ENCODE measurements at regions not wholly inside any gene's neighbourhood (a gene's known extent, or its start where the extent isn't known, plus 50 kb on each side); places are given as distances from the start of the nearest gene placed in this dataset.
"Not testable (repeated sequence)": the region's sequence is repeated elsewhere in the genome, so short reads cannot be mapped to it uniquely, and the experiment has no call there.

GRCh38 chr6:67068781-67069180, 1361.8 kb upstream of the EYS start:
- DNase-seq (ENCODE audit: low spot score): no peak

DNA sequence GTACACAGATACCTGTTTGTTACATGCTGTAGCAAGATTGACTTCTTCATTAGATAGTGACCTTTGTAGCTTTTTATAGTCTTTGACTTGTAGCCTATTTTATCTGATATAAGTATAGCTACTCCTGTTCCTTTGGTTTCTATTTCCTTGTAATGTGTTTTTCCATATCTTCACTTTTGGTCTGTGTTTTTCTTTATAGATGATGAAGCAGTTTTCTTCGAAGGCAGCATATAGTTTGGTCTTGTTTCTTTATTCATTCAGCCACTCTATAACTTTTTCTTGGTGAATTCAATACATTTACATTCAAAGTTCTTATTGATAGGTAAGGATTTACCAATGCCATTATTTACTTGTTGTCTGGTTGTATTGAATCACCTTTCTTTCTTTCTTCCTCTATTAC, 1357.3 kb upstream of the EYS start:
- no peak for DNase-seq (ENCODE audit: low spot score)

GRCh38 chr6:67047996-67048395, 1341.0 kb upstream of the EYS start:
- no peak for DNase-seq (ENCODE audit: low spot score)

DNA sequence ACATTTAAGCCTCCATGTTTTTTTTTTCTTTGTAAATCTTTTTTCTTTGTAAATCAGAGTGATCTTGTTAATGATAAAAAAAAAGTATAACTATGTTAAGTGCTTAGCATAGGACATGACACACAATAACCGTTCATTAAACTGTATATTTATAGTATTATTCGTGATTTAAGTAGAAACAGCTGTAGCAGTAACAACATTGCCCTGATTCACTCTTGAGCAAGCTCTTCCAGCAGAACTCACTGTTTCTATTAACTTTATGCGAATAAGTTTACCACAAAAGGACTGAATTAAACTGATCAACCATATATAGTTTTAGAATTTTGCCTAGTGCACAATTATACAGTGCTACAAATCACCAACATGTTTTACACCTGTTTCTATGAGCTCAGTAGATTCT, 1338.0 kb upstream of the EYS start:
- DNase-seq (ENCODE audit: low spot score): no peak

DNA sequence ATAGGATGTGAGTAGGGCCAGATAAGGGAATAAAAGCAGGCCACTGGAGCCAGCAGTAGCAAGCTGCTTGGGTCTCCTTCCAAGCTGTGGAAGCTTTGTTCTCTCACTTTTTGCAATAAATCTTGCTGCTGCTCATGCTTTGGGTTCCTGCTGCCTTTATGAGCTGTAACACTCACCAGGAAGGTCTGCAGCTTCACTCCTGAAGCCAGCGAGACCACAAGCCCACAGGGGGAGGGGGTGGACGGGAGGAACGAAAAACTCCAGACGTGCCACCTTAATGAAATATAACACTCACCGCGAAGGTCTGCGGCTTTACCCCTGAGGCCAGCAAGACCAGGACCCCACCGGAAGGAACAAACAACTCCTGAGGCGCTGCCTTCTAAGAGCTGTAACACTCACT, 1324.4 kb upstream of the EYS start:
- DNase-seq (ENCODE audit: low spot score): no peak

GRCh38 chr6:67030861-67031260, 1323.8 kb upstream of the EYS start:
- DNase-seq (ENCODE audit: low spot score): no peak

DNA sequence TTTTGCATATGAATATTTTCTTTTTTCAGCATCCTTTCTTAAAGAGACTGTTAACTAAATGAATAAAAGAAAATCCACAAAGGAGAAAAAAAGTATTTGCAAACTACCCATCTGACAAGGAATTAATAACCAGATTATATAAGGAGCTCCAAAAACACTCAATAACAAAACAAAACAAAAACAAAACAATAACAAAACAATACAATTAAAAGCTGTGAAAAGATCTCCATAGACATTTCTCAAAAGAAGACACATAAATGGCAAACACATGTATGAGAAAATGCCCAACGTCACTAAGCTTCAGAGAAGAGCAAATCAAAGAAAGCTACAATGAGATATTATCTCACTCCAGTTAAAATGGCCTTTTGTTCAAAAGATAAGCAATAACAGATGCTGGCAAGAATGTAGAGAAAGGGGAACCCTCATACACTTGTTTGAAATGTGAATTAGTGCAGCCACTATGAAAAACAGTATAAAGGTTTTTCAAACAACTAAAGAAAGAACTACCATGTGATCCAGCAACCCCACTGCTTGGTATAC, 1310.0 kb upstream of the EYS start:
- no peak for DNase-seq (ENCODE audit: low spot score)

DNA sequence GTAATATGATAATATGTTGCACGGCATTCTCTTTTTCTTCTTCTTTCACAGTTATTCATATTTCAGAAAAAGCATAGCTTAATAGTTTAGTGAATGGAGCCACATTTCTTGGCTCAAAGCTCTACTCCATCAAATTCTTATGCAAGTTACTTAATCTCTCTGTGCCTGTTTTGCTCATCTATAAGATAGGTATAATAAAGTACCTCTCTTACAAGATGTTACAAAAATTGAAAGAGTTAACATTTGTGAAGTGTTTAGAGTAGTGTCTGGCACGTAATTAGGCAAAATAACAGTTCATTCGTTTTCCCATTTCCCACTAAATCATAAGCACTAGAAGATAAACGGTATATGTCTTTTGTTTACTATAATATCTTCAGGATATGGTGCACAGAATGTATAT, 1304.4 kb upstream of the EYS start:
- DNase-seq (ENCODE audit: low spot score): no peak

GRCh38 chr6:67009818-67010217, 1302.8 kb upstream of the EYS start:
- DNase-seq (ENCODE audit: low spot score): no peak

DNA sequence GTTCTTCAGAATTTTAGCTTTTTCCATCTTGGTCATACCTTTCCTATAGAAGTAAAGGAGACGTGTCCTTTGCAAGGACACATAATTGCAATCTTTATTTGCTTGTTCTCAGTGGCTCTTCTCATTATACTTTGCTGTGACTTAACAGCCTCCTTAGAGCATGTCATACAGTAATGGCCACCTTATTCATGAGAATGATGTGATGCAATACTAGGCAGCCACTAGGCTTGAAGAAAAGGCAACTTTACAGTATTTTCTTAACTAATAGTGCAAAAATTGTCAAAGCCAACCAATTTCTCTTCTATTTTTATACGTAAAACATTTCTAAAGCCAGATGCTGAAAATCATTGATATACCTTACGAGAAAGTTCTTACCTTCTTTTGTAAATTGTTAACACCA, 1296.8 kb upstream of the EYS start:
- DNase-seq (ENCODE audit: low spot score): no peak

DNA sequence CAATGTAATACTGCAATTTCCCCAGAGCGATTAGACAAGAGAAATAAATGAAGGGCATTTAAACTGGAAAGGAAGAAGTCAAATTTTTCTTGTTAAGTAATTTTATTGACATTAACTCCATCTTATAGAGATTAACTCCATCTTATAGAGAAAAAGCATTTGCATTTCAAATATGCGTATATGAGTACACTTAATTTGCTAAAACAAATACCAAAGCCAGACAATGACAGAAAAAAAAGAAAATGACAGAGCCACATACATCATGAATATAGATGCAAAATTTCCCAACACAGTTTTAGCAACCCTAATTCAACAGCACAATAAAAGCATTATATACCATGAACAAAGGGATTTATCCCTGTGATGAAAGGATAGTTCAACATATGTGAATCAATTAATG, 1293.1 kb upstream of the EYS start:
- DNase-seq (ENCODE audit: low spot score): no peak

GRCh38 chr6:66997579-66997978, 1290.6 kb upstream of the EYS start:
- DNase-seq (ENCODE audit: low spot score): not testable (repeated sequence)

DNA sequence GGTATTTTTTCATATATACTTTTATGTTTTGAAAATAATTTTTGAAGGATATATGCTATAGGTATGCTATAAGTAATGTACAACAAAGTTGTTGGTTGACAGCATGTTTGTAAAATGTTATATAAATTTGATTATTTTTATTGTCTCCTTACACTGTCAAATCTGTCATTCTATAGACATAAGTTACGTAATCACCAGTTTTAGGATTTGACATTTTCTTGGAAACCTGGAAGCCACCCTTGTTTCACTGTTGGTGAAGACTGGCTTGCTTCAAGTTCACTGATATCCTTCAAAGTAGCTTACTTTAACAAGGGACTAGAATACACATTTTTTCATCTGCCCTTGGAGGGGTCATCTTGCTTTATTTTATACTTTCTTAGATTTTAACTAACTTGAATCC, 1288.6 kb upstream of the EYS start:
- DNase-seq (ENCODE audit: low spot score): no peak

DNA sequence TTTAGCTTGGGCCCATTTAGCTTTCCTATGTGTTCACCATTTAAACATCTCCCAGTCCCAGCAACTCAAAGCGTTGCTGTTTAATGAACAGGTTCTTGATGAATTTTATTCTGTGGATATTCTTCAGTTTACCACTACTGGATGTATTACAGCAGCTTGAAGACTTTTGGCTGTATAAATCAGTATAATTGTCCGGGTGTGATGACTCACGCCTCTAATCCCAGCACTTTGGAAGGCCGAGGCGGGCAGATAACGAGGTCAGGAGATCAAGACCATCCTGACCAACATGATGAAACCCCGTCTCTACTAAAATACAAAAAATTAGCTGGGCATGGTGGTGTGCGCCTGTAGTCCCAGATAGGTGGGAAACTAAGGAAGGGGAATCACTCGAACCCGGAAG, 1286.7 kb upstream of the EYS start:
- DNase-seq (ENCODE audit: low spot score): not testable (repeated sequence)

GRCh38 chr6:66993272-66993671, 1286.2 kb upstream of the EYS start:
- no peak for DNase-seq (ENCODE audit: low spot score)

DNA sequence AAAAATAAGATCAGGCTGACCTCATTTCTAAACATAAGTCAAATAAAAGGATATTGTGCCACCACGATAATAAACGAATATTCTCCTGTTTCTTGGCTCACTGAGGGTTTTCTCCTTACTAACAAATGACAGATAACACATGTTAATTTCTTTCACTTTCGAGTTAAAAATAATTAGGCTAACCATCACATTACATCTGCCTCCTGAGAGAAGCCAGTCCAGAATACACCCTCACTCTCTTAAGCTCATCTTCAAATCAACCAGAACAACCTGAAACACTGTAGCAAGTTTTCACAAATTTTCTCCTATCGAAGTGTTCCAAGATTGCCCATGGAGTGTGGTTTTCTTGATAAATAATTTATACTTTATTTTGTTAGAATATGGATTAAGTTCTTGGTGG, 1285.6 kb upstream of the EYS start:
- DNase-seq (ENCODE audit: low spot score): no peak

DNA sequence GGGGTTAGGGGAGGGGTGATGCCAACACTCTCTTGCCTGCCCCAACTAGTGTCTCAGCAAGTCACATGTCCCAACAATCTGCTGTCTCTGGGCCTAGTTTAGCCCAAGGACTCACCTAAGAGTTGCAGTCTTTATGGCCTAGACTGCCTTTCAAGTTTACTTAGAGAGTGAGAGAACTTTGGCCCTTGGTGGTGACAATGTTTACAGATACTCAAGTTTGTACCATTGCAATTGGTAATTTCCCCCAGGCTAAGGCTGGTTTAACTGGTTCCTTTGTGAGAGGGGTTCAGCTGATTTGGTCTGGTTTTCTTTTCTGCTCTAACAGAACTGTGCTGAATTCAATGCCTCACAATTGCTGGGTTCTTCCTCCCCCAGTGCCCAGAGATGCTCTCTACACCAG, 1279.9 kb upstream of the EYS start:
- no peak for DNase-seq (ENCODE audit: low spot score)

- DNase-seq (ENCODE audit: low spot score): no peak
These were observed 1278.8 kb upstream of the EYS start for GRCh38 chr6:66985816-66986215.

DNA sequence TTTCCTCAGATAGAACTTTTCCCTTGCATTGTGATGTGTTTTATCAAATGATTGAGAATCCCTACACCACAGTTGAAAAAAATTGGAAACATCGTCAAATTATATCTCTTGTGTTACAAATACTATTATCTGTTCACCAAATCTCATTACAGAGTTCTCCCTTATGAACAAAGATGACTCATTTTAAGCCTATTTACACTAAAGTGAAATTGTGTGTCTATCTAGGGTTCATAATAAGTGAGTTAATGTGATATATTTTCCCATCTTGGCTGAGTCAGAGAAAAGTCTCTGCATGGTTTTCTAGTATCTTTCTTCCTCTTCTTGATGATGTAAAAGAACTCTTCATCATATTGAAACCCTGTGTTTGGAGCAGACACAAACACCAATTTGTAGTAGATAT, 1263.3 kb upstream of the EYS start:
- no peak for DNase-seq (ENCODE audit: low spot score)

GRCh38 chr6:66965227-66965626, 1258.2 kb upstream of the EYS start:
- DNase-seq (ENCODE audit: low spot score): no peak

- DNase-seq (ENCODE audit: low spot score): no peak
These were observed 1257.2 kb upstream of the EYS start for GRCh38 chr6:66964216-66964615.

DNA sequence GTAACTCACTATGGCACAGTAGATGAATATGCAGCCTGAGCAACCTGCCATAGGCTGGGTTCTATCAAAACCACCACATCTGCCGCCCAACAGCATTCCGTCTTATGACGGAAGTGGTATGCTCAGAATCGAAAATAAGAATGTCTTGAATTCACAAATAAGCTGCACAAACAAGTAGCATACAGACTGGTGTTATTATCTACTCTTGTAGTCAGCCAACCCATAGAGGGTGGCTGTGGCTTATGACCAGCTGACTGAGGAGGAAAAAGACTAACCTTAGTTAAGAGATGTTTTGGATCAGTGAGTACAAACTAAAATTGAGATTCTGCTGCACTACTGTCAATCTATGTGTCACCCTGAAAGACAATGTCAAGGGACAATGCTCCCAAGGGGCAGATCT, 1255.1 kb upstream of the EYS start:
- no peak for DNase-seq (ENCODE audit: low spot score)

DNA sequence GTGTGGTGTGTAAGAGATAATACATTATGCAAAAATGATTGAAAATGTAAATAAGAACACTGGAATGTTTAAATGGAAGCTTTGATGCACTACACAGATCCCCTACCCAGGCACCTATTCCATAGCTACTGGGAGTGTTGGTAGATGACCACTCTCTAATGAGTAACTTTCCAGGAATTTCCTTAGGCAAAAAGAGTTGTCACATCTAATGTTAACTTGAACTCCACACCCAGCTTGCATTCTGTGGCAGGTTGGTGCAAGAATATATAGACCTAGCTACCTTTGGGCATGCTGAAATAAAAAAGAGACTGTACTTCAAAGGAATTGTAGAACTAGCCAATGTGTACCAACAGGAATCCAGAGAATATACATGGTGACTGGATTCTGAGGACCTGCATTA, 1254.2 kb upstream of the EYS start:
- DNase-seq (ENCODE audit: low spot score): no peak

- DNase-seq (ENCODE audit: low spot score): no peak
These were observed 1242.2 kb upstream of the EYS start for GRCh38 chr6:66949191-66949661.

- DNase-seq (ENCODE audit: low spot score): no peak
These were observed 1241.1 kb upstream of the EYS start for GRCh38 chr6:66948106-66948505.

All from kidney capillary endothelial cell (primary cell).